Breast epithelium (tissue), 3 donors: ENCODE measurements at regions not wholly inside any gene's neighbourhood (a gene's known extent, or its start where the extent isn't known, plus 50 kb on each side); places are given as distances from the start of the nearest gene placed in this dataset.

Source experiments
- CTCF ChIP-seq, 3 donors: fragments of 450-650 bp; IDR thresholded peaks; one replicate each; pipeline ENCODE4 v1.5.1; 2016 to 2017; ENCODE audit warnings: antibody characterized with exemption in 3 of 3, mild to moderate bottlenecking in 3 of 3, moderate library complexity in 3 of 3
- POLR2A ChIP-seq: fragments of 450-650 bp; IDR thresholded peaks from one replicate; pipeline ENCODE4 v1.6.1; 2016; ENCODE audit warnings: antibody characterized with exemption, mild to moderate bottlenecking, moderate library complexity
- POLR2AphosphoS5 ChIP-seq, 3 donors: sonication (generic); formaldehyde crosslinking; IDR thresholded peaks; one replicate each; pipeline ENCODE4 v1.6.1; 2017; ENCODE audit warnings: antibody characterized with exemption in 3 of 3

GRCh38 chr22:48065892-48066291 lies 1303.4 kb downstream of the TBC1D22A start:
- no peak for TF ChIP-seq CTCF (IDR thresholded peaks at IDR 0.05)
- no peak for TF ChIP-seq POLR2A
- no peak for TF ChIP-seq POLR2AphosphoS5 (IDR thresholded peaks at IDR 0.05)
